Cardiac septum (tissue), 1 donor: ENCODE measurements at regions not wholly inside any gene's neighbourhood (a gene's known extent, or its start where the extent isn't known, plus 50 kb on each side); places are given as distances from the start of the nearest gene placed in this dataset.
"Not testable (repeated sequence)": the region's sequence is repeated elsewhere in the genome, so short reads cannot be mapped to it uniquely, and the experiment has no call there.

Experiments
- DNase-seq: peaks from one replicate; pipeline ENCODE4 v3.0.0-alpha.2; 2020; ENCODE audit warnings: low spot score
- intact Hi-C: fragments of 100-400 bp; cut with DNase I; formaldehyde crosslinking; loops from one replicate; pipeline ENCODE4 v1.14.0; 2022
- donor health status: DM: no; HTN: no; CAD: no.

- intact Hi-C loops, result loop anchor here (5.0 to 10.0 kb wide), 2 partner anchors 593 to 620 kb away; no protein-coding TSS in a partner anchor
- DNase-seq, result peak; percentile 93
These were observed 62.2 kb upstream of the GTF3A start for GRCh38 chr13:27362064-27362751.

- intact Hi-C loops, result loop anchor here (5.0 to 10.0 kb wide), 2 partner anchors 591 to 619 kb away; no protein-coding TSS in a partner anchor
- DNase-seq, result not testable (repeated sequence)
These were observed 60.8 kb upstream of the GTF3A start for GRCh38 chr13:27363637-27364036.

GRCh38 chr13:27367570-27367969, 56.8 kb upstream of the GTF3A start:
- intact Hi-C loops, result loop anchor here (10.0 kb wide), 1 partner anchor 587 kb away; no protein-coding TSS in a partner anchor
- DNase-seq, result no peak

DNA sequence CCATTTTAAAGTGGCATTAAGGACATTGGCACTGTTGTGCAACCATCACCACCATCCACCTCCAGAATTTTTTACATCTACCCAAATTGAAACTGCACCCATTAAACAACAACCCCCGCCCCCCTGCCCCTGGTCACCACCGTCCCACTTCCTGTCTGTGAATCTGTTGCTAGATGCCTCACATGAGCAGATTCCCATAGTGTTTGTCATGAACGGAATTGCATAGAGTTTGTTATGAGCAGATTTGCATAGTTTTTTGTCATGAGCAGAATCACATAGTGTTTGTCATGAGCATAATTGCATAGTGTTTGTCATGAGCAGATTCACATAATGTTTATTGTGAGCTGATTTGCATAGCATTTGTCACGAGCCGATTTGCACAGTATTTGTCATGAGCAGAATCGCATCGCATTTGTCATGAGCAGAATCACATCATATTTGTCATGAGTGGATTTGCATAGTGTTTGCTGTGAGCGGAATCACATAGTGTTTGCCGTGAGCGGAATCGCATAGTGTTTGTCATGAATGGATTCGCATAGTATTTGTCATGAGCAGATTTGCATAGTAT, 54.0 kb upstream of the GTF3A start:
- intact Hi-C loops, result no loop called here
- no peak for DNase-seq

- intact Hi-C loops, result no loop called here
- no peak for DNase-seq
These were observed 52.5 kb upstream of the GTF3A start for GRCh38 chr13:27371932-27372331.

DNA sequence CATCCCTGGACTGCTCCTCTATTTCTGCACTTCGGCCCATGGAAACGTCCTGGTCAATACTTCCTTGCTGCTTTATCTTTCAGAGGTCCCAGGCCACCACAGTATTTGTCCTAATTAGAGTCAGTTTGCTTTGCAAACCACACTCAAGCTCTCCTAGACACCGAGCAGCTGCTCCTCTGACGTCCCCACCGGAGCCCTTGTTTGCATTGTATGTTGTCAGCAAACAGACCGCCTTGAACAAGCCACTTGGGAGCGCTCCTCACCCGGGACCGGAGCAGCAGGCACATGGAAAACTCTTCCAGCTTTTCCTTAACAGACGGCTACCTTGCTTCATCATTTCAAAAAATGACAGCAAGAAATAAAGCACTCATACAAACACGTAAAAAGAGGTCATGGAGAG, 51.5 kb upstream of the GTF3A start:
- no peak for DNase-seq
- intact Hi-C loops, result no loop called here

DNA sequence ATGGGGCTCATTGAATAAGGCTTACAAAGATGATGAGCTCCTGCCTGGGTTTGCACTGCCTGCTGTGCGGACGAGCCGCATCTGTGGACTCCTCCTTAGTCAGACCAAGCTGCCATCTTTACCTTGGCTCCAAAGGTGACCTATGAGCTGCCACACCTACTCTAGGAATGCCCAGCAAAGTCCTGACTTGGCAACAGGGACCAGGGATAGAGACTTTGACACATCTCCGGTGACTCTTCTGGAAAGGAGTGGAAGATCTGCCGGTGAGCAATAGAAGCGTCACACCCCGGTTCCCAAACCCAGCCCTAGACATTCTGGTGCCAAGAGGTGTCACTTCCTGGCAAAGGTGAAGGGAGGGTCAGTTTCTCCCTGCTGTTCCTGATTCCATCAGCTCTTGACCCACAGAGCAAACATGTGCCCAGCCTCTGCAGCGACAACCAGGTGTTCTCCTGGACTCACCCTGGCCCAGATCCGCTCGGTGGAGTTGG, 50.2 kb upstream of the GTF3A start:
- no peak for DNase-seq
- intact Hi-C loops, result loop anchor here (2.0 kb wide), 1 partner anchor 453 kb away; no protein-coding TSS in a partner anchor
